ENCODE measurements at regions not wholly inside any gene's neighbourhood (a gene's known extent, or its start where the extent isn't known, plus 50 kb on each side); places are given as distances from the start of the nearest gene placed in this dataset.

GRCh38 chr7:17015598-17016031, 133.8 kb upstream of the AGR3 start:
- no peaks in the 10 kb centered on the region for H3K9me3 Mint-ChIP-seq (ENCODE audit: unreplicated experiment)
- no peak overlapping the region for H3K27ac Mint-ChIP-seq (ENCODE audit: unreplicated experiment)
- intact Hi-C loops (cut with micrococcal nuclease; ENCODE audit: unreplicated experiment) = no loop called here
- Histone ChIP-seq H3K27me3 (replicated peaks; ENCODE audit: control insufficient read depth, insufficient read depth, low read length) (no peaks in the 10 kb centered on the region), H3K36me3 (ENCODE audit: control insufficient read depth, insufficient read depth, low read length) (no peaks in the 10 kb centered on the region), H3K4me1 (peaks cover 6% of the 10 kb centered on the region; the same call in 1 of the 2 replicates), H3K4me3 (ENCODE audit: low read depth, low read length) (no peak overlapping the region), H3K9me3 (no peaks in the 10 kb centered on the region)
- ChIA-PET POLR2A (no interaction called here), CTCF (no interaction called here)
- TF ChIP-seq CTCF (IDR thresholded peaks at IDR 0.05; ENCODE audit: insufficient read depth in 1 of 2, low read depth in 1 of 2, low read length in 1 of 2, severe bottlenecking in 1 of 2, unreplicated experiment in 1 of 2) = no peak
- no peak overlapping the region for H3K4me3 Mint-ChIP-seq (ENCODE audit: unreplicated experiment)
- H3K27me3 Mint-ChIP-seq (ENCODE audit: insufficient read depth, unreplicated experiment) = no peaks in the 10 kb centered on the region
- H3K4me1 Mint-ChIP-seq (ENCODE audit: low read depth, unreplicated experiment) = peaks cover 13% of the 10 kb centered on the region
- no peaks in the 10 kb centered on the region for H3K36me3 Mint-ChIP-seq (ENCODE audit: insufficient read depth, unreplicated experiment)
- BruUV-seq (replicated peaks) = no TSS peak
- no peak for DNase-seq

- H3K4me3 ChIP-seq (ENCODE audit: low read depth, low read length) = no peak overlapping the region
- no peaks in the 10 kb centered on the region for H3K27me3 ChIP-seq (replicated peaks; ENCODE audit: control insufficient read depth, insufficient read depth, low read length)
- H3K36me3 ChIP-seq (ENCODE audit: control insufficient read depth, insufficient read depth, low read length) = no peaks in the 10 kb centered on the region
- H3K9me3 ChIP-seq = no peaks in the 10 kb centered on the region
- peaks cover 11% of the 10 kb centered on the region; the same call in 1 of the 2 replicates for H3K4me1 ChIP-seq
- Mint-ChIP-seq H3K27ac (ENCODE audit: unreplicated experiment) (no peak overlapping the region), H3K4me1 (ENCODE audit: low read depth, unreplicated experiment) (peaks cover 14% of the 10 kb centered on the region), H3K9me3 (ENCODE audit: unreplicated experiment) (no peaks in the 10 kb centered on the region), H3K36me3 (ENCODE audit: insufficient read depth, unreplicated experiment) (no peaks in the 10 kb centered on the region), H3K27me3 (ENCODE audit: insufficient read depth, unreplicated experiment) (no peaks in the 10 kb centered on the region), H3K4me3 (ENCODE audit: unreplicated experiment) (no peak overlapping the region)
- TF ChIP-seq CTCF (IDR thresholded peaks at IDR 0.05; ENCODE audit: insufficient read depth in 1 of 2, low read depth in 1 of 2, low read length in 1 of 2, severe bottlenecking in 1 of 2, unreplicated experiment in 1 of 2) = no peak
- DNase-seq = no peak
- CTCF ChIA-PET = no interaction called here
- BruUV-seq (replicated peaks) = no TSS peak
- POLR2A ChIA-PET = no interaction called here
- intact Hi-C loops (cut with micrococcal nuclease; ENCODE audit: unreplicated experiment) = no loop called here
Observed at GRCh38 chr7:17016402-17017010, 134.7 kb upstream of the AGR3 start.

- Mint-ChIP-seq H3K27ac (ENCODE audit: unreplicated experiment) (no peak overlapping the region), H3K4me3 (ENCODE audit: unreplicated experiment) (no peak overlapping the region), H3K4me1 (ENCODE audit: low read depth, unreplicated experiment) (peaks cover 14% of the 10 kb centered on the region), H3K9me3 (ENCODE audit: unreplicated experiment) (peaks cover 9% of the 10 kb centered on the region), H3K36me3 (ENCODE audit: insufficient read depth, unreplicated experiment) (no peaks in the 10 kb centered on the region), H3K27me3 (ENCODE audit: insufficient read depth, unreplicated experiment) (no peaks in the 10 kb centered on the region)
- TF ChIP-seq CTCF (IDR thresholded peaks at IDR 0.05; ENCODE audit: insufficient read depth in 1 of 2, low read depth in 1 of 2, low read length in 1 of 2, severe bottlenecking in 1 of 2, unreplicated experiment in 1 of 2) = no peak
- no peak for DNase-seq
- Histone ChIP-seq H3K9me3 (no peaks in the 10 kb centered on the region), H3K4me1 (peaks cover 16% of the 10 kb centered on the region; the same call in 1 of the 2 replicates), H3K4me3 (ENCODE audit: low read depth, low read length) (no peak overlapping the region), H3K27me3 (replicated peaks; ENCODE audit: control insufficient read depth, insufficient read depth, low read length) (no peaks in the 10 kb centered on the region), H3K36me3 (ENCODE audit: control insufficient read depth, insufficient read depth, low read length) (no peaks in the 10 kb centered on the region)
- intact Hi-C loops (cut with micrococcal nuclease; ENCODE audit: unreplicated experiment) = no loop called here
- POLR2A ChIA-PET = no interaction called here
- CTCF ChIA-PET = no interaction called here
- no TSS peak for BruUV-seq (replicated peaks)
Observed at GRCh38 chr7:17019106-17019505, 137.3 kb upstream of the AGR3 start.
